Brain microvascular endothelial cell (primary cell): ENCODE measurements at regions not wholly inside any gene's neighbourhood (a gene's known extent, or its start where the extent isn't known, plus 50 kb on each side); places are given as distances from the start of the nearest gene placed in this dataset.
"Not testable (repeated sequence)": the region's sequence is repeated elsewhere in the genome, so short reads cannot be mapped to it uniquely, and the experiment has no call there.

Experiments
- DNase-seq: peaks from one replicate; pipeline ENCODE4 v3.0.0-alpha.2; 2020
- H3K27ac ChIP-seq: fragments of 250-450 bp; sonication (Bioruptor Pico); 2 replicates; pipeline ENCODE4 v1.5.1; 2020; ENCODE audit warnings: mild to moderate bottlenecking, moderate library complexity
- H3K27me3 ChIP-seq: fragments of 250-450 bp; sonication (Bioruptor Pico); replicated peaks from 2 replicates; pipeline ENCODE4 v1.5.1; 2020; ENCODE audit warnings: mild to moderate bottlenecking
- H3K36me3 ChIP-seq: fragments of 250-450 bp; sonication (Bioruptor Pico); replicated peaks from 2 replicates; pipeline ENCODE4 v1.5.1; 2020; ENCODE audit warnings: mild to moderate bottlenecking
- H3K4me3 ChIP-seq: 2 replicates; pipeline ENCODE4 v1.5.1; 2011; ENCODE audit warnings: low read depth, mild to moderate bottlenecking, control low read depth, low read length, moderate library complexity
- CTCF ChIP-seq: IDR thresholded peaks from 2 replicates; pipeline ENCODE4 v1.5.1; 2011; ENCODE audit warnings: low read depth, mild to moderate bottlenecking, moderate library complexity, low read length, control low read depth, inconsistent platforms; ENCODE audit errors: missing control alignments
- in situ Hi-C: cut with HindIII; loops from 2 replicates; pipeline ENCODE4 v1.10.0; 2017; ENCODE audit warnings: low sequenced_read_pairs, low pct_ligation_motif_present

- Histone ChIP-seq H3K27ac (no peak overlapping the region), H3K36me3 (no peaks in the 10 kb centered on the region), H3K4me3 (no peak overlapping the region), H3K27me3 (no peaks in the 10 kb centered on the region)
- TF ChIP-seq CTCF: no peak
- no peak for DNase-seq
- in situ Hi-C loops: no loop called here
Measured at GRCh38 chr18:73544032-73544431, 603.6 kb downstream of the FBXO15 start.

DNA sequence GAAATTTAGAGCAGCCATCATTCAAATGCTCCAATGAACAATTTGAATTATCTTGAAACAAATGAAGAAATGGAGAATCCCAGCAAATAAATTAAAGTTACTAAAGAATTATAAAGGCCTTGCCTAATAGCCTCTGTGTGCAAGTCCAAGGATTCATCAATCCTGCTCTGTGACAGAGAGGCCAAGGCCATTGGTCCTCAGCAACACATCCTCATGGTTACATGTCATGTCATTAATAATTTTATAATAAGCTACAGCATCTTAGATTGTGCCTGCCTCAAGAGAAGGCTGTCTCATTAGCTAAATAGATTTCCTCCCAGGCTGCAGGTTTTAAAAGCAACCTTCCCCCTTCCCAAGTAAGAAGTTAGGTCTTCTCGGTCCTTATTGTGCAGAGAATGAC lies 611.6 kb downstream of the FBXO15 start:
- no peaks in the 10 kb centered on the region for H3K27me3 ChIP-seq
- no peak for DNase-seq
- no peak for TF ChIP-seq CTCF
- H3K4me3 ChIP-seq: no peak overlapping the region
- no peak overlapping the region for H3K27ac ChIP-seq
- in situ Hi-C loops: no loop called here
- H3K36me3 ChIP-seq: no peaks in the 10 kb centered on the region

DNA sequence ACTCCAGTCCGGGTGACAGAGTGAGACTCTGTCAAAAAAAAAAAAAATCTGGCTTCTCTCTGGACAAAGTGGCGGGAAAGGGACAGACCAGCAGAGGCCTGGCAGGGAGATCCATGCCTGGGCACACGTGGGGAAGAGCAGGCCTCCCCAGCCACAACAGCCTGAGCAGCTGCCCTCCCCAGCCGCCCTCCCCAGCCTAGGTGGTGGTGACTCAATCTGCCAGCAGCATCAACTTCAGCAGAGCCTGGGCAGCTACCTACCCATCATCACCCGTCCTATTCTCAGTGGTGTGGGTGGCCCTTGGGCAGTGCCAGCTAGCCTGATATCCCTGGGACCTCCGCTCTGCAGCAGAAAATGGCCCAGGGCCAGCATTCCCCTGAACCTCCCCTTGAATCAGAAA lies 612.4 kb downstream of the FBXO15 start:
- in situ Hi-C loops: no loop called here
- H3K4me3 ChIP-seq: no peak overlapping the region
- H3K27ac ChIP-seq: no peak overlapping the region
- no peak for TF ChIP-seq CTCF
- H3K27me3 ChIP-seq: no peaks in the 10 kb centered on the region
- no peak for DNase-seq
- H3K36me3 ChIP-seq: no peaks in the 10 kb centered on the region

- in situ Hi-C loops: no loop called here
- no peak for TF ChIP-seq CTCF
- H3K36me3 ChIP-seq: no peaks in the 10 kb centered on the region
- H3K27ac ChIP-seq: no peak overlapping the region
- no peak overlapping the region for H3K4me3 ChIP-seq
- DNase-seq: no peak
- H3K27me3 ChIP-seq: no peaks in the 10 kb centered on the region
Measured at GRCh38 chr18:73531601-73532000, 616.0 kb downstream of the FBXO15 start.

DNA sequence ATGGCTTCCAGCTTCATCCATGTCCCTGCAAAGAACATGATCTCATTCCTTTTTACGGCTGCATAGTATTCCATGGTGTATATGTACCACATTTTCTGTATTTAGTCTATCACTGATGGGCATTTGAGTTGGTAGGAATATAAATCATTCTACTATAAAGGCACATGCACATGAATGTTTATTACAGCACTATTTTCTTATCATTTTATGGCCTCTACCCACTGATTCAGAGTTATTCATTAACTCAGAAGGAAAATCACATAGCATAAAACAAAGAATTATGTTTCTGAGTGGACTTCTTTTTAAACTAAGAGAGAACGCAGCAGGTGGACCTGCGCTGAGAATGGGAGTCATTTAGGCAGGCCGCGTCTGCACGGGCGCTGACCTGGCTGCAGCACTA lies 619.6 kb downstream of the FBXO15 start:
- Histone ChIP-seq H3K27ac (no peak overlapping the region), H3K4me3 (no peak overlapping the region), H3K27me3 (no peaks in the 10 kb centered on the region), H3K36me3 (no peaks in the 10 kb centered on the region)
- no peak for DNase-seq
- no peak for TF ChIP-seq CTCF
- in situ Hi-C loops: no loop called here

DNA sequence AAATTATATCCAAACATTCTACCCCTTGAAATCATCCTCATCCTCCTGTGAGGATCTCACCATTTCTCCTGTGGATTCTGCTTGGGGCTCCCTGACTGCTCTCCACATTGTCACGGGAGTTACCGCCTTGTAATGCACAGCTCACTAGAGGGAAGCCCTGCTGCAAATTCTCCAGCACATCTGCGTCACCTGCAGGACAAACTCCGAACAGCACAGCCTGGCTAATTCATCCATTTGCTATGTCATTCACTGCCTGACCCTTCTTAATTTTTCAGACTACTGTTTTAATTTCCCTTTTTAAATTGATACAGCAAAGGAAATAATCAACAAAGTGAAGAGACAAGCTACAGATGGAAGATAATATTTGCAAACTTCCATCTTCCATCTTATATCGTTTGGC lies 627.4 kb downstream of the FBXO15 start:
- in situ Hi-C loops: no loop called here
- TF ChIP-seq CTCF: peak; percentile 60
- Histone ChIP-seq H3K4me3 (no peak overlapping the region), H3K27ac (no peak overlapping the region), H3K36me3 (no peaks in the 10 kb centered on the region), H3K27me3 (no peaks in the 10 kb centered on the region)
- no peak for DNase-seq

DNA sequence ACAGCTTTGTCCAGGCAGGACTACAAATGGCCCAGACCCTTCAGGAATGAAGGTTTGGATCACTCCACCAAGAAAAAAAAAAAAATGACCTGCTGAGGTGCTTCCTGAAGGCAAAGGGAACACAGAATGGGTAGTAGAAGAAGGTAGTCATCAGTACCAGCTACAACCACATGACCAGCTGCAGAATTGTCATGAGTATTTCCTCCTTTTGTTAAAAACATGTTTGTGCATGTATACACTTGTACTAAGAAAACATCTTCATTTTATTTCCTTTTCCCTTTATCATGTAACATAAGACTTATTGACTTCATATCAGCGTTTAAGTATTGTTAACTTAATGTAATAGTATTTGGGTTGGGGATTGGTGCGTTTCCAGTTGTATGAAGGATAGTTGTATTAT lies 631.6 kb downstream of the FBXO15 start:
- H3K27ac ChIP-seq, DNase-seq, H3K4me3 ChIP-seq, H3K36me3 ChIP-seq, H3K27me3 ChIP-seq, in situ Hi-C loops: not testable (repeated sequence)
